Ovary (tissue), 1 donor: ENCODE measurements at regions not wholly inside any gene's neighbourhood (a gene's known extent, or its start where the extent isn't known, plus 50 kb on each side); places are given as distances from the start of the nearest gene placed in this dataset.

Experiments used
- EP300 ChIP-seq: sonication (generic); formaldehyde crosslinking; IDR thresholded peaks from one replicate; pipeline ENCODE4 v1.6.1; 2017; ENCODE audit warnings: antibody characterized with exemption
- POLR2A ChIP-seq: fragments of 450-650 bp; IDR thresholded peaks from one replicate; pipeline ENCODE4 v1.6.1; 2017; ENCODE audit warnings: antibody characterized with exemption, mild to moderate bottlenecking, moderate library complexity

DNA sequence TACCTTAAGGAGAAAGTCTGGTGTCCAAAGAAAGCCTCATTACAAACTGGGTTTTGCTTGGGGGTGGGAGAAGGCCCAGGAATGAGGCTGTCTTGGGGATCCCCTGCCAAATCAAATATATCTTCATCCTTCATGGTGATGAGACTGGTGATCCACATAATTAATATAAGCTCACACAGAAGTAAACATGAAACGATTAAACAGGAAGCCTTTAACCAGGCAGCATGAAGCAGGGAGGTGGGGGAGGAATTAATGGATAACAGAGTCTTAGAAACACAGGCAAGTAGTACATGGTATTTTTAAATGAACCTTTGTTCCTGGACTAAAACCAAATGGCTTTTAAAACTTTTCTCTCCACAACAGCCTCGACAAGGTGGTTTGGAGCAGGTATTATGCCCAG is 437.5 kb downstream of the TFAP2A start:
- TF ChIP-seq POLR2A: no peak
- no peak for TF ChIP-seq EP300
